Upper lobe of left lung (tissue), 6 donors: ENCODE measurements at regions not wholly inside any gene's neighbourhood (a gene's known extent, or its start where the extent isn't known, plus 50 kb on each side); places are given as distances from the start of the nearest gene placed in this dataset.

Source experiments
- ATAC-seq, 2 donors: fragments of 200-7000 bp; cut with Tn5 transposase; one replicate each; pipeline ENCODE4 v1.9.1; 2022; ENCODE audit warnings: mild to moderate bottlenecking in 2 of 2, moderate library complexity in 2 of 2; ENCODE audit not compliant: low FRiP score in 2 of 2
- DNase-seq, 2 donors: peaks; one replicate each; pipeline ENCODE4 v3.0.0-alpha.2; 2019 to 2020
- H3K27ac ChIP-seq, 4 donors: fragments of 200-600 bp; sonication (generic); one replicate each; pipeline ENCODE4 v1.5.1; 2016 to 2019
- H3K27me3 ChIP-seq, 4 donors: fragments of 200-600 bp; sonication (generic); one replicate each; pipeline ENCODE4 v1.5.1; 2017 to 2019
- H3K36me3 ChIP-seq, 4 donors: fragments of 200-600 bp; sonication (generic); one replicate each; pipeline ENCODE4 v1.5.1; 2016 to 2019
- H3K4me1 ChIP-seq, 4 donors: fragments of 200-600 bp; sonication (generic); one replicate each; pipeline ENCODE4 v1.5.1; 2018 to 2019
- H3K4me3 ChIP-seq, 4 donors: fragments of 200-600 bp; sonication (generic); one replicate each; pipeline ENCODE4 v1.5.1; 2017 to 2019; ENCODE audit warnings: mild to moderate bottlenecking in 2 of 4, moderate library complexity in 1 of 4
- H3K9me3 ChIP-seq, 4 donors: fragments of 200-600 bp; sonication (generic); one replicate each; pipeline ENCODE4 v1.5.1; 2018 to 2019
- CTCF ChIP-seq, 6 experiments: fragments of 450-650 bp in 4 of 6; fragments of 200-600 bp in 2 of 6; sonication (generic) in 2 of 6; IDR thresholded peaks; one replicate each; pipeline ENCODE4 v1.5.1; 2016 to 2019; ENCODE audit warnings: antibody characterized with exemption in 6 of 6
- EP300 ChIP-seq, 4 donors: sonication (generic); formaldehyde crosslinking; IDR thresholded peaks; one replicate each; pipeline ENCODE4 v1.5.1; 2017; ENCODE audit warnings: antibody characterized with exemption in 4 of 4, control low read depth in 2 of 4
- POLR2A ChIP-seq, 4 donors: fragments of 450-650 bp; IDR thresholded peaks; one replicate each; pipeline ENCODE4 v1.5.1; 2016 to 2017; ENCODE audit warnings: antibody characterized with exemption in 4 of 4, mild to moderate bottlenecking in 2 of 4
- POLR2AphosphoS5 ChIP-seq, 2 donors: sonication (generic); formaldehyde crosslinking; IDR thresholded peaks; one replicate each; pipeline ENCODE4 v1.5.1; 2017; ENCODE audit warnings: antibody characterized with exemption in 2 of 2
- WGBS, 2 donors: methylation state at CpG; one replicate each; pipeline ENCODE4 v1.1.5; 2017 to 2018; 5-methylcytosine and 5-hydroxymethylcytosine counted together
- donor health status: DM: no; HTN: no; CAD: no; lungs with moderate emphysema.
- donor health status: DM: no; HTN: yes; CAD: no; lungs with severe emphysema.

- Histone ChIP-seq H3K9me3 (no peaks in the 10 kb centered on the region), H3K27ac (no peak overlapping the region), H3K36me3 (no peaks in the 10 kb centered on the region), H3K4me3 (no peak overlapping the region), H3K27me3 (no peaks in the 10 kb centered on the region), H3K4me1 (no peaks in the 10 kb centered on the region)
- DNase-seq (no peak), ATAC-seq (no peak)
- TF ChIP-seq POLR2A (IDR thresholded peaks at IDR 0.05) (no peak), POLR2AphosphoS5 (IDR thresholded peaks at IDR 0.05) (no peak)
Observed at GRCh38 chr5:93123127-93123526, 457.9 kb downstream of the NR2F1-AS1 start.

- Histone ChIP-seq H3K9me3 (no peaks in the 10 kb centered on the region), H3K36me3 (no peaks in the 10 kb centered on the region), H3K27me3 (no peaks in the 10 kb centered on the region), H3K4me3 (no peak overlapping the region), H3K4me1 (no peaks in the 10 kb centered on the region), H3K27ac (no peak overlapping the region)
- TF ChIP-seq POLR2AphosphoS5 (IDR thresholded peaks at IDR 0.05) = no peak
- TF ChIP-seq POLR2A (IDR thresholded peaks at IDR 0.05) = no peak
- no peak for TF ChIP-seq CTCF (IDR thresholded peaks at IDR 0.05)
- no peak for TF ChIP-seq EP300 (IDR thresholded peaks at IDR 0.05)
- ATAC-seq (no peak), DNase-seq (no peak)
- 42 to 44% methylated on average over 2 of the region's 2 CpGs for WGBS, 2 donors
Observed at GRCh38 chr5:93122446-93122845, 458.6 kb downstream of the NR2F1-AS1 start.

GRCh38 chr5:93120771-93121170, 460.2 kb downstream of the NR2F1-AS1 start:
- Histone ChIP-seq H3K4me1 (no peaks in the 10 kb centered on the region), H3K9me3 (no peaks in the 10 kb centered on the region), H3K4me3 (no peak overlapping the region), H3K27me3 (no peaks in the 10 kb centered on the region), H3K36me3 (no peaks in the 10 kb centered on the region), H3K27ac (no peak overlapping the region)
- 59 to 72% methylated on average over 4 of the region's 4 CpGs for WGBS, 2 donors
- DNase-seq (no peak), ATAC-seq (no peak)
- TF ChIP-seq EP300 (IDR thresholded peaks at IDR 0.05) = no peak
- no peak for TF ChIP-seq POLR2A (IDR thresholded peaks at IDR 0.05)
- no peak for TF ChIP-seq POLR2AphosphoS5 (IDR thresholded peaks at IDR 0.05)

GRCh38 chr5:93120051-93120450, 461.0 kb downstream of the NR2F1-AS1 start:
- Histone ChIP-seq H3K9me3 (no peaks in the 10 kb centered on the region), H3K36me3 (no peaks in the 10 kb centered on the region), H3K27ac (no peak overlapping the region), H3K27me3 (no peaks in the 10 kb centered on the region), H3K4me3 (no peak overlapping the region), H3K4me1 (no peaks in the 10 kb centered on the region)
- TF ChIP-seq POLR2AphosphoS5 (IDR thresholded peaks at IDR 0.05) = no peak
- no peak for DNase-seq
- 82 to 90% methylated on average over 1 of the region's 1 CpG for WGBS, 2 donors
- ATAC-seq = no peak

GRCh38 chr5:93117751-93118531, 463.1 kb downstream of the NR2F1-AS1 start:
- Histone ChIP-seq H3K4me3 (no peak overlapping the region), H3K9me3 (no peaks in the 10 kb centered on the region), H3K4me1 (no peaks in the 10 kb centered on the region), H3K27me3 (no peaks in the 10 kb centered on the region), H3K27ac (no peak overlapping the region), H3K36me3 (no peaks in the 10 kb centered on the region)
- no peak for TF ChIP-seq CTCF (IDR thresholded peaks at IDR 0.05)
- TF ChIP-seq POLR2AphosphoS5 (IDR thresholded peaks at IDR 0.05) = no peak
- TF ChIP-seq EP300 (IDR thresholded peaks at IDR 0.05) = no peak
- no peak for TF ChIP-seq POLR2A (IDR thresholded peaks at IDR 0.05)
- DNase-seq (no peak), ATAC-seq (no peak)
- WGBS, 2 donors = 60 to 61% methylated on average over 2 of the region's 2 CpGs

GRCh38 chr5:93107805-93108520, 473.1 kb downstream of the NR2F1-AS1 start:
- Histone ChIP-seq H3K27ac (no peak overlapping the region), H3K4me3 (no peak overlapping the region), H3K4me1 (no peaks in the 10 kb centered on the region), H3K27me3 (no peaks in the 10 kb centered on the region), H3K9me3 (no peaks in the 10 kb centered on the region), H3K36me3 (no peaks in the 10 kb centered on the region)
- TF ChIP-seq POLR2A (IDR thresholded peaks at IDR 0.05) = no peak
- TF ChIP-seq POLR2AphosphoS5 (IDR thresholded peaks at IDR 0.05) = no peak
- no peak for TF ChIP-seq EP300 (IDR thresholded peaks at IDR 0.05)
- TF ChIP-seq CTCF (IDR thresholded peaks at IDR 0.05) = no peak
- no peak for ATAC-seq
- DNase-seq = no peak
- WGBS, 2 donors = 49 to 70% methylated on average over 4 of the region's 4 CpGs
